HG02852 (cell line): ENCODE measurements at regions not wholly inside any gene's neighbourhood (a gene's known extent, or its start where the extent isn't known, plus 50 kb on each side); places are given as distances from the start of the nearest gene placed in this dataset.
"Not testable (repeated sequence)": the region's sequence is repeated elsewhere in the genome, so short reads cannot be mapped to it uniquely, and the experiment has no call there.

Experiments
- ATAC-seq: cut with Tn5 transposase; IDR thresholded peaks from one replicate; pipeline ENCODE4 v1.9.1; 2021; ENCODE audit warnings: mild to moderate bottlenecking, moderate library complexity; ENCODE audit not compliant: unreplicated experiment

DNA sequence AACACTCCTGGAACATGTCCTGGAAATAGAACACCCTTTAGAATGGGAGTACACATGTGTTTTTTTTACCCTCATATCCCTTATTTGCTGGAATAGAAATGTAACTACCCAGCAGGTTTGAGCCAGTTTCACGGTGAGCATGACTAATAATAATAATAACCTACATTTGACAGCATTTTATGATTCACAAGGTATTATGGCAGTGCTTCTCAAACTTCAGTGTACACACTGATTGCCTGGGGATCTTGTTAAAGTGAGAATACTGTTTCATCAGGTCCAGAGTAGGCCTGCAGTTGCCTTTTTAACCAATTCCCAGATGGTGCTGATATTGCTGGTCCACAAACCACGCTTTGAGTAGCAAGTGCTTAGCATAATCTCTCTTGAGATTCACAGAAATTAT is 63.9 kb downstream of the NFKBIZ start:
- ATAC-seq: no peak

DNA sequence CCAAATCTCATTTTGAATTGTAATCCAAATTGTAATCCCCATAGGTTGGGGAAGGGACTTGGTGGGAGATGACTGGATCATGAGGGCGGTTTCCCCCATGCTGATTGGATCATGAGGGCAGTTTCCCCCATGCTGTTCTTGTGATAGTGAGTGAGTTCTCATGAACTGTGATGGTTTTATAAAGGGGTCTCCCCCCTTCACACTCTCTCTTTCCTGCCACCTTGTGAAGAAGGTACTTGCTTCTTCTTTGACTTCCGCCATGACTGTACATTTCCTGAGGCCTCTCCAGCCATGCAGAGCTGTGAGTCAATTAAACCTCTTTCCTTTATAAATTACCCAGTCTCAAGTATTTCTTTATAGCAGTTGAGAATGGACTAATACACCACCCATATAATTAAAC is 68.4 kb downstream of the NFKBIZ start:
- not testable (repeated sequence) for ATAC-seq

GRCh38 chr3:101922151-101922725 is 72.9 kb downstream of the NFKBIZ start:
- ATAC-seq: not testable (repeated sequence)

DNA sequence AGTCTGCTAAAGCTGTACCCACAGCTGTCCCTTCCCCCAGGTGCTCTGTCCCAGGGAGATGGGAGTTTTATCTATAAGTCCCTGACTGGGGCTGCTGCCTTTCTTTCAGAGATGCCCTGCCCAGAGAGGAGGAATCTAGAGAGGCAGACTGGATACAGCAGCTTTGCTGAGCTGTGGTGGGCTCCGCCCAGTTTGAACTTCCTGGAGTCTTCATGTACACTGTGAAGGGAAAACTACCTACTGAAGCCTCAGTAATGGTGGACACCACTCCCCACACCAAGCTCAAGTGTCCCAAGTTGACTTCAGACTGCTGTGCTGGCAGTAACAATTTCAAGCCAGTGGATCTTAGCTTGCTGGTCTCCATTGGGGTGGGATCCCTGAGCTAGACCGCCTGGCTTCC is 75.3 kb downstream of the NFKBIZ start:
- not testable (repeated sequence) for ATAC-seq

GRCh38 chr3:101925124-101925523 is 75.8 kb downstream of the NFKBIZ start:
- not testable (repeated sequence) for ATAC-seq

- ATAC-seq: no peak
These were observed 76.2 kb downstream of the NFKBIZ start for GRCh38 chr3:101925564-101925963.

DNA sequence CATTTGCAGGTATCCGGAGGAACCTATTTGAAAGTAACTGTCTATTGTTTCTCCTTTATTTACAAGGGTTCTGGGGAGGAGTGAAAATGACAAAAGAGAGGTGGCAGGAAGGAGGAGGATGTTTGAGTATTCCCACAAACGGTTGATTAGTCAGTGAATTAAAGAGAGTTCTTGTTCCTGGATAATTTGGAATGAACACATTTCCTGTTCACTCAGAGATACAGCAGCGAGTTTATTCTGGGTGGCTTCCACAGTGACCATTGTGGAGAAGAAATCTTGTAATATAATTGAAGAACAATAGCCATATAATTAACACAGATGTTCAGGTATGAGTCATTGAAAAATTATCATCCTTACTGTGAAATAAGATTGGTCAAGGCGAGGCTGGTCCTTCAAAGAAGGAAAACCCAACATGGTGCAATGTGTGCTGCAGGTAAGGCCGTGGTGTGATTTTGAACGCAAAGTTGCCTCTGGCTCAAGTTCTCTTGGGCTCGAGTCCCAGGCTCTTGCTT is 77.3 kb downstream of the NFKBIZ start:
- no peak for ATAC-seq

GRCh38 chr3:101928890-101929289 is 79.6 kb downstream of the NFKBIZ start:
- ATAC-seq: no peak

GRCh38 chr3:101931081-101931480 is 81.8 kb downstream of the NFKBIZ start:
- ATAC-seq: no peak

DNA sequence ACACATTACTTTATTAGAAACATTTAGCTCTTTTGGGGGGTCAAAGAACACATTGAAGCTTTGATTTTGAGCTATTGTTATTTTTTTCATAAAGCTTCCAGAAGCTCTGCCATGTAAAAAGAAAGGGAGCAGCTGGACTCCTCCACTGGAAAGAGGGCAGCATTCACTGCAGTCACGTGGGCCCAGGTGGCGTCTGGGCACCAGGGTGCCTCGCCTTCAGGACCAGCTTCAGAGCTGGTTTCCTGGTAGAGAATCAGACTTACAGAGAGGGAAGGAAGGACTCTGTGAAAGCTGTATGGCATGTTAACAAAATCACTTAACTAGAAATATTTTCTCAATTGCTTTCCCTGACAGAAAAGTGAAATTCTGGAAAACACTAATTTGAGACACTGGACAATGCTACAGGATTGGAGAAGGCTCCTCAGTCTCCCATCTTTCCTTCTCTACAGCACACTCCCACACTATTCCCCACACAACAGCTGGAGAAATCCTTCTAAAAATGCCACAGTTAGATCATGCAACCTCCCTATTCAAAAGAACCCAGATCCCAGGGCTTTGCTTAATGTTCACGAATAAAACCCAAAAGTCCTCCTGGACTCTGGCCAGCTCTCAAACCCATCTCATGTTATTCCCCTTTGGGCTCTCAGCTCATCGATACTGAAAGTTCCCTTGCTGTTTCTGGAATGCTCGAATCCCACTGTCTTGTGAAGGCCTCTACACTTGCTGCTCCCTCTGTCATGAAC is 83.2 kb downstream of the NFKBIZ start:
- ATAC-seq: no peak

GRCh38 chr3:101936419-101937356 is 87.4 kb downstream of the NFKBIZ start:
- peak; percentile 88 for ATAC-seq

- ATAC-seq: peak; percentile 48
These were observed 89.0 kb downstream of the NFKBIZ start for GRCh38 chr3:101938262-101938847.

DNA sequence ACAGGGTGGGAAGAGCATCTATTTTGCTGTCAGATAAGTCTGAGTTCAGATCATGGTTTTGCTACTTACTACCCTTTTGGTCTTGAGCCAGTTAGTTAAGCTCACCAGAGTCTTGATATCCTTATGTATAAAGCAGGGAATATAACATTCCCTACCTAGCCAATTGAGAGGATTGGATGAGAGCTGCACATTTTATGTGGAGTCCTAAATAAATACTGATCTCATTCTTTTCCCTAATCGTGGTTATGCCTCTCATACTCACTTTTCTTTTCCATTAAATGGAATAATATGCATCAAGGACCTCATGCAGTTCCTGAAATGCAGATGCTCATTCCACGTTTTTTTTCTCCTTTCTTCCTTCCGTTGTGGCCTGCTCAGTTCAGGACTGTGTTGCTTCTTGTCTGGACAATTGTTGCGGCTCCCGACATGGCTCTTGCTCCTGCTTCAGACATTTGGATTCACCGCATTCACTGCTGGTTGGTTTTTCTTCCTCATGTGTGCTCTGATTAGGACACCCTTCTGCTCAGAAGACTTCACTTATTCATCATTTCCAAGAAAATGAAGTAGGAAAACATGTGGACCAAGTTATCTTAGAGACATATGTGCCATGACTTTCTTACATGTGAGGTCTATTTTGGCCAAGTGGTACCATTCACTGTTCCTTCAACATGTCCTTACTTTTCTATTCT is 90.2 kb downstream of the NFKBIZ start:
- no peak for ATAC-seq

DNA sequence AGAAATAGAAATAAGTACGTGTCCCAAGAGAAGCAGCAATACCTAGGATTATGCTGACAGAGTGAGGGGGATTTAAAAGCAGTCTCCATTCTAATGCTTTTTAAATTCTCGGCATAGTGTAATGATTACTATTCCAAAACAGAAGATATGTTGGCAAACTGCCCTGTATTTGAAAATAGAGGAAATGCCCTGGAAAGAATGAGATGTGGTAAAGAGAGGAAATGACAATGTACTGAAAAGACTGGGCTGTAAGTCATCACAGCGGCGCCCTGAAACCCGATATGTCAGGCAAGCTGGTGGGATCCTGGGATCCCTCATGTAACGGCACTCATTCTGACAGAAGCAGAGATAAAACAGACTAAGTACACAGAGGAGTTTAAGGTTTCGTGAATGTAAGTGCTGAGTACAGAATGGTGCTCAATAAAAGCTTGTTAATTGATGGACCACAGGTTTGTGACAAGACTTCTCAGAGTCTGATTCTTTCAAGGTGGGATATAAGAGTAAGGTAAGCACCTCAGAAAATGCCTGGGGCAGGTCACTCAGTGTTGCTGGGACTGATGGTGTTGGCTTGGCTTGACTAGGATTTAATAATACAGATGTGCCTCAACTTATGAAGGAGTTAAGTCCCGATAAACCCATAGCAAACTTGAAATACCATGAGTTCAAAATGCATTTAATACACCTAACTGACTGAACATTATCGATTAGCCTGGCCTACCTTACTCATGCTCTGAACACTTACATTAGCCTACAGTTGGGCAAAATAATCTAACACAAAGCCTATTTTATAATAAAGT is 91.4 kb downstream of the NFKBIZ start:
- no peak for ATAC-seq

DNA sequence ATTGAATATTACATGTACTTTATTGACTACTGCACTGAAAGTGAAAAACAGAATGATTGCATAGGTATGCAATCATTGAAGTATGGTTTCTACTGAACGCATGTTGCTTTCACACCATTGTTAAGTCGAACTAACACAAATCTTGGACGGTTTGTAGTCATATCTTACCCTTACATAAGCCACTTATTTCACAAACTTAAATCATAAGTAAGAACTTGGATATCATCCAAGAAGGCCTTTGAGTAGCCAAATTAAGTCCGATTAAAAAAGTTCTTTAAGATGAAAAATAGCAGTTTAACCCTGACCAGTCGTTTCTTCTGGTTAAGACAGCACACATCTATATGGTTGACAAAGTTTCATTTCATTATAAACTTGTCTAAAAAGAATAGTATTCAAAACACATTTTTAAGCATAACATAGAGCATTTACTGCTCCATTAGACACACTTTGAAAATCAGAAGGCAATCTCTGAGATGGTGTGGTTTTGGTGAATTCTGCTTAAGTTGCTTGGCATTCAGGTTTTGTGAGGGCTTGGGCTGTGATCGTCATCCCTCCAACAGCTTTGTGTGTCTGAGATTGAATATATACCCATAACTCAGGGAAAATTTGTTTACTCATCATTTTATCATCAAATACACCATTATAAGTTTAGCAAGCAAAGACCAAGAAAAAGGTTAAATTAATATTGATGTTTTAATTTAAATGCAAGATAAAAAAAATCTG is 92.2 kb downstream of the NFKBIZ start:
- no peak for ATAC-seq

GRCh38 chr3:101942356-101942755 is 93.0 kb downstream of the NFKBIZ start:
- ATAC-seq: no peak

GRCh38 chr3:101943029-101943428 is 93.7 kb downstream of the NFKBIZ start:
- ATAC-seq: no peak

- ATAC-seq: no peak
These were observed 95.0 kb downstream of the NFKBIZ start for GRCh38 chr3:101944308-101944707.

GRCh38 chr3:101945980-101946379 is 96.7 kb downstream of the NFKBIZ start:
- no peak for ATAC-seq
